Panc1 (cell line): ENCODE measurements at regions not wholly inside any gene's neighbourhood (a gene's known extent, or its start where the extent isn't known, plus 50 kb on each side); places are given as distances from the start of the nearest gene placed in this dataset.

Experiments
- CTCF ChIP-seq: fragments of 450-650 bp; IDR thresholded peaks from 2 replicates; pipeline ENCODE4 v1.5.1; 2017; ENCODE audit warnings: mild to moderate bottlenecking
- REST ChIP-seq, 2 experiments: IDR thresholded peaks; 2 replicates each; pipeline ENCODE4 v1.6.1; 2011 to 2012; ENCODE audit warnings: low read depth in 2 of 2, control low read depth in 1 of 2, low read length in 1 of 2, mild to moderate bottlenecking in 1 of 2, moderate library complexity in 1 of 2; ENCODE audit not compliant: insufficient read depth in 1 of 2

DNA sequence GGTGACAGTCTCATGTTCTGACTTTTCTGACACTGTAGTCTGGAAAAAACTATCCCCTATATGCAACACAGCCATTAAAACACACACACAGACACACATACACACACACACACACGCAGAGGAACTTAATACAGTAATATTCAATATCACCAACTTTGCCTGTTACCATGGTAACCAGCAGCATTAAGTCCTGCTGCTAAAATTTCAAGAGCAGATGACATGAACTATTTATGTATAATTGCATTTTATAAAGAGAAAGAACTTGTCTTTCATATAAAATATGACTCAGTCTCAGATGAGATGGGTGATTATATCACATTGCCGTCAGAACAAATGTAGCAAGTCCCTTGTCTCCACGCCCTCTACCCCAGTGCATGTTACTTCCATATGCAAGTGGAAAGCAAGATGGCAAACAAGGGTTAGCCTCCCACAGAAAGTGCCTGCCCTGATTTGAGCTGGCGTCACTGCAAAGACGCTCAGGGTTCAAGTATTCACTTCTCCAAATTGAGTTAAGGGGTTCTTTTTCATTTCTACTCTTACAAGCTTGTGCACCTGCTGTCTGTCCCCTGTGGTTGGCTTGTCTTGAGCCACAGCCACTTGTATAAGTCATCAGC is 576.8 kb downstream of the UQCRFS1 start:
- TF ChIP-seq REST (IDR thresholded peaks at IDR 0.05; ENCODE audit: insufficient read depth in 1 of 2, low read depth in 2 of 2, low read length in 1 of 2) (no peak), CTCF (no peak)
